GM19324 (cell line): ENCODE measurements at regions not wholly inside any gene's neighbourhood (a gene's known extent, or its start where the extent isn't known, plus 50 kb on each side); places are given as distances from the start of the nearest gene placed in this dataset.

Source experiments
- ATAC-seq: cut with Tn5 transposase; IDR thresholded peaks from one replicate; pipeline ENCODE4 v1.9.1; 2021; ENCODE audit warnings: mild to moderate bottlenecking, moderate library complexity; ENCODE audit not compliant: unreplicated experiment, low FRiP score

GRCh38 chr10:29176845-29177832 is 111.7 kb upstream of the LYZL1 start:
- ATAC-seq, result no peak

DNA sequence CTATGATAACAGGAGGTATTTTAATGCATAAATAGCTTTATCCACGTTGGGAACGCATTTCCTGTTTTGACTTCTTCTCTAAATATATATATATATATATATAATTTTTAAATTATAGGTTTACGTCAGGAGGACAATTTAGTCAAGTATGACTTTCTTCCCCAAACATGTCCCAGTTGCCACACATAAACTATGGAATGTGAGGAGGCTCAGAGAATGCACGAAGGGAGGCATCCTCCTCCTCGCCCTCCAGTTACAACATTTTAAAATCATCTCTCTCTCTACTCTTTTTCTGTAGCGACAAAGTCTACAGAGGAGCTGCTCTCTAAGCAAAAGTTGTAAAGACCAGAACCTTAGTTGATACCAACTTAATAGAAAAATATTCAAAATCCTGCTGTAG is 106.9 kb upstream of the LYZL1 start:
- no peak for ATAC-seq

DNA sequence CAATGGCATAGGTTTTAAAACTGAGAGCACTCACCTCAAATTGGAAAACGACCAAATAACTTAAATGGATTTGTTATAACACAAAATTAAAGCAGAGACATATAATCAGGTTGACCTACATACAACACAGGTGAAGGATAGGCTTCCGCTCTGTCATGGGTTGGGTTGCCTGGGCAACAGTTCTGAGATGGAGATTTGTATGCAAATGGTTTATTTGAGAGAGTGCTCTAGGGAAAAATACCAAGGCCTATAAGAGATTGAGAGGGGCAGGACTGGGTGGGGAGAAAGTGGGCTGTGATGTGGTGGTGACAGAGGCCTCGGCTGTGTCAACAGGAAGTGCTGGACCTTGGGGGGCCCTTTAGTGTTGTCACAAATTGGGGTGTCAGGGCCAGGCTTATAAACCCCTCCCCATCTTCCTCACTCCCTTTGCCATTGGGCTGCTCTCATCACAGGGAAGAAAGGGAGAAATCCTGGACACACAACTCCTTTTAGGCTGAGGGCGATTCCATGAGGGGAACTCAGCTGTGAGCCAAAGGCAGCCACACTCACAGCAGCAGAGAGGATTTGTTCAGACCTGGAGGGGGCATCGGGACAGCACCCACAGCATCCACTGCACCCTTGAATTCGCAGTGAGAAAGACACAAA is 105.4 kb upstream of the LYZL1 start:
- no peak for ATAC-seq

DNA sequence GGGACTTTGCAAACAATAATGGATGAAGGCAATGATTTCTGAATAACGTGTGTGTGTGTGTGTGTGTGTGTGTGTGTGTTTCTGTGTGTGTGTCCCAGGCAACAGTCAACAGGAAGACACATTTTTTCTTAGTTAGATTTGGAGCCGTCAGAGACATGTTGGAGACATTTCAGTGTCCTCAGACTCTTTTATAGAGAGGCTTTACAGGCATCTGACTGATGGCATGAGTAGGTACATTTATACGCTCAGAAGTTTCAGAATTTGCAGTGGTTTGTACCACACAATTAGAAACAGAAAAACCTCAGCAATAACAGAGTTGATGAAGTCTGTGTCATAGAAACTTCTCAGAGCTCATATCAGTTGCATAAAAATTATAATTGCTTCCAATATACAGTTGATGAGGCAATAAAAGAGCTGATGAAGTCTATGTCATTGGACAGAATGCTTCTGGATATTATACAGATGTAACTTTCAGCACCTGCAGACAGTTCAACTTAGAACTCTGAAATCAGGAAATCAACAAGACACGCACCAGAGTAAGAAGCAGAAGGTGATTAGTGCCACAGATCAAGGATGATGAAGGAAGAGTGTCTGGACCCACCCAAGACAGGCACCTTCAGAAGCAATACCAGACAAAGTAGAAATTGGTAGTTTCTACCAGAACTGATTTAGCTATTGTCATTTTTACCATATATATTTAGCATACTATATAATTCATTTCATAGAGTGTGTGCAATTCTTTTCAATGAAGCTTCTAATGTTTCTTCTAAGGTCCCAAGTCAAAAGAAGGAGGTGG is 104.5 kb upstream of the LYZL1 start:
- ATAC-seq, result no peak

DNA sequence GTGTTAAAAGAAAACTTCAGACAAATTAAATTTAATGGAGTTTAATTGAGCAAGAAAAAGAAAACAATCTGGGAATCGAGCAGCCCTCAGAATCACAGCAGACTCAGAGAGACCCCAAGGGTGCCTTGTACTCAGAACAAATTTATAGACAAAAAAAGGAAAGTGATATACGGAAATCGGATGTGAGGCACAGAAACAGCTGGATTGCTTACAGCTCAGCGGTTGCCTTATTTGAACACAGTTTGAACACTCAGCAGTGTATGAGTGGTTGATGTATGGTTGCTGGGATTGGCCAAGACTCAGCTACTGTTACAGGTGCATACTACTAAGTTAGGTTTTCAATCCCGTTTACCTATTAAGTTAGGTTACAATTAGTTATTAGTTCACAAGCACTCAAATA is 103.8 kb upstream of the LYZL1 start:
- ATAC-seq, result no peak

- ATAC-seq, result no peak
These were observed 102.6 kb upstream of the LYZL1 start for GRCh38 chr10:29186221-29186620.

DNA sequence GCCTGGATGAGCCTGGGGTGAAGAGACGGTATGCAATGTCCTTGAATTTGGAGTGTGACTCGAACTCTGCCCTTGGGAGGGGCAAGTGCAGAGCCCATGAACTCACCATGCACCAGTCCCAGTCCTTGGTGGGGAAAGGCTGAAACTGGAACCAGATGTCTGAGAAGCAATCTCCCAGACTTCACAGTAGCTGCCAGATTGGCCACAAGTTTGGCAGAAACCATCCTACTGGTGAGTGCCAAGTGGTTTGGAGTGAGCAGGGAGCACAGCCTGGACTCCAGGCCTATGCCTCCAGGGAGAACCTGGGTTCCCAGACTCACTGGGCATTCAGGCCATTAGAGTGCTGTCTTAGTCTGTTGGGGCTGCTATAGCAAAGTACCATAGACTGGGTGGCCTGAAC is 99.6 kb upstream of the LYZL1 start:
- no peak for ATAC-seq

DNA sequence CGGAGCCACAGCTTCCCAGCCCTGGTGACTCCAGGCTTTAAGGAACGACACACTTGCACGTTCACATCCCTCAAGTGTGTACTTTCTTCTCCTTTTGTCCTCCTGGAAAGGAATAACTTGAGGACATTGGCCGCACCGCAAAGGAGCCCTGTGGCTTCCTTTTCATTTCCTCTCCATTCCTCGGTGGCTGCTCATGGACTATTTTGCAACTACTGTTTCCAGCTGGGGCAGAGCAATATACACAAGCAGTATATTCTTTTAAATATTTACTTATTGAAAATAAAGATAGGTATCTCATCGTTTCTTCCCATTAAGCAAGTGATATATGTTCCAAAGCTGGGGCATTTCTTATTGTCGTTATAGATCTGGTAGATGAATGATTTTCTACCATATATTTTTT is 97.2 kb upstream of the LYZL1 start:
- no peak for ATAC-seq

- no peak for ATAC-seq
These were observed 89.5 kb upstream of the LYZL1 start for GRCh38 chr10:29199339-29199738.

DNA sequence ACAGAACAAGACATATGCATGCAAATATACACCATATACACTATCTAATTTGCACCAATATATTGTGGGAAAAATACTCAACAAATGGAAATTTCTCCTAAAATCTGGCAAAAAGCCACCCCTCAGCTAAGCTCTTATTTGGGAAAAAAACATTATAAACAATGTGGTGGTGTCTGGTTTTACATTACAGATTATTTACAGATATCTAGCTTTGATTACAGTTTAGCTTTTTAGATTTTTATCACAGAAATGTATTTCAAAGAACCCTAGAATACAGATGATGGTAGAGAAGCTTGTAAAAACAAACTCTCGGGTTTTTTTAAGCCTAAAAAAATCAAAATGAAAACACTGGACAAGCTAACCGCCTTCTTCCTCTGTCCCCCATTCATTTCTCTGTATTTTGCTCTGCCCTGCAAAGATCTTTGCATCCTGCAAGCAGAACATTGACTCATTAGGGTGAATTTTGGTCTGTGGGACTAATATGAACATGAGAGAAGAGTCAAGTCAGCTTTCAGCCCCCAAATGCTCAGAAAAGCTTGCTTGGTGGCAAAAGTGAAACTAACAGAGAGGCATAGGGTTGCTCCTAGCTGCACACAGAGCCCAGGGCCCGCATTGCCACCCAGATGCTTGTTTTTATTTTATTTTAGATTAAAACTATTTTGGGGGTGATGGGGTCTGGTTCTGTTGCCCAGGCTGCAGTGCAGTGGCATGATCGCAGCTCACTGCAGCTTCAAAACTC is 88.8 kb upstream of the LYZL1 start:
- no peak for ATAC-seq

GRCh38 chr10:29202386-29202940 is 86.4 kb upstream of the LYZL1 start:
- ATAC-seq, result no peak

- no peak for ATAC-seq
These were observed 85.4 kb upstream of the LYZL1 start for GRCh38 chr10:29203432-29203831.

- ATAC-seq, result no peak
These were observed 84.6 kb upstream of the LYZL1 start for GRCh38 chr10:29204070-29204800.

- no peak for ATAC-seq
These were observed 83.1 kb upstream of the LYZL1 start for GRCh38 chr10:29205787-29206186.

- no peak for ATAC-seq
These were observed 80.0 kb upstream of the LYZL1 start for GRCh38 chr10:29208845-29209244.

- no peak for ATAC-seq
These were observed 79.0 kb upstream of the LYZL1 start for GRCh38 chr10:29209830-29210229.

DNA sequence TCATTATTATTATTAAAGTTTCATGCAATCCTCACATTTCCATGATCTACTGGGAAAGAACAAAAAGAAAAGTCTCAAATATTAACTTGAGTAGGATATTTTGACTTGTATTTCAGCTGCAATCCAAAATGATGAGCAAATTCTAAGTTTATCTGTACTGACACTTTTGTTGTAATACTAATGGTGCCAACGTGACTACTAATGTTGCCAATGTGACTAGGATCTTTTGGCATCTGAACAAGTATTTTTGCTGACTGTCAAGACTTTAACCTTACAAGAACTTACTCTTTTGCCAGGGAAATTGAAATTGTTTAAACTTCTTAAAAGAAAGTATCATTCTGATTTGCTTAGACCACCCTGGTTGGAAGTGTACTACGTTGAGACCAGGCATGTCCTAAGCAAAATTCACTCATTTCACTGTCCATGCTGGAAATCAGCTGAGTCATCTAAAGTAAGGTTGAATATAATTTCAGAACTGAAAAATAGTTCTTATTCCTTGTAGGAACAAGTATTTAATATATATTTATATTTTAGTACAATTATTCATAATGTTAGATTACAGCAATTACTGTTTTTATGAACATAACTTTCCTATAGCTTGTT is 78.5 kb upstream of the LYZL1 start:
- no peak for ATAC-seq

DNA sequence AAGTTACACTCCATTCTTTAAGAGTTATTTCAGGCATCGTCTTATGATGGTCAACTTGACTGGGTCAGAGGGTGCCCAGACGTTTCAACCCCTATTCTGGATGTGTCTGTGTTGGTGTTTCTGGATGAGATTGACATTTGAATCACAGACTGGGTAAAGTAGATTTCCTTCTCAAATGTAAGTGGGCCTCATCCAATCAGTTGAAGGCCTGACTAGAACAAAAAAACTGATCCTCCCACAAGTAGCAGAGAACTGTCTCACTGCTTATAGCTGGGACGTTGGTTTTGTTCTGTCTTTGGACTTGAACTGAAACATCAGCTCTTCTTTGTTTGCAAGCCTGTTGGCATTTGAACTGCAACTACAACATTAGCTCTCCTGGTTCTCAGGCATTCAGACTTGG is 76.3 kb upstream of the LYZL1 start:
- ATAC-seq, result no peak

DNA sequence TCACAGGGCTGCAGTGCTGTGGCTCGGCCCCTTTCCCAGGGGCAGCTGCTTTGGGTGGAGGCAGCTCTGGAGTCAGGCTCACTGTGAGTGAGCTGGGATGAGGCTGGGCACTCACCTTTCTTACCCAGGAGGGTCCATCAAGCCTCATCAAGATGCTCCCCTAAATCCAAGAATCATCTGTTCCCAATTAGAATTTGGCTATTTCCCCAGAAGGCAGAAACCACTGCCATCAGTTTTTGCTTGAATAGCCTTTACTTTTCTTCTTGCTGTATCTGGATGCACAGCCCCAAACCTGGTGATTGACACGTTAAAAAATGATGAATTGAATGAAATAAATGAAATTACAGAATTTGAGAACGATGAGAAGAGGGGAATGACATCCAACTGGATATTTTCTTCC is 74.3 kb upstream of the LYZL1 start:
- no peak for ATAC-seq
